ENCODE measurements at regions not wholly inside any gene's neighbourhood (a gene's known extent, or its start where the extent isn't known, plus 50 kb on each side); places are given as distances from the start of the nearest gene placed in this dataset.

GRCh38 chr5:74514888-74515551 lies 125.5 kb downstream of the ENC1 start (continued):
- TF ChIP-seq, protein P1, sequence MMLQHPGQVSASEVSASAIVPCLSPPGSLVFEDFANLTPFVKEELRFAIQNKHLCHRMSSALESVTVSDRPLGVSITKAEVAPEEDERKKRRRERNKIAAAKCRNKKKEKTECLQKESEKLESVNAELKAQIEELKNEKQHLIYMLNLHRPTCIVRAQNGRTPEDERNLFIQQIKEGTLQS (IDR thresholded peaks at IDR 0.05; ENCODE audit: insufficient read depth, low read depth, low read length), result no peak
- no peak for TF ChIP-seq CBX5 (IDR thresholded peaks at IDR 0.05; ENCODE audit: low read depth, low read length)
- no peak for TF ChIP-seq BACH1 (IDR thresholded peaks at IDR 0.05; ENCODE audit: low read length)
- TF ChIP-seq, protein P2, sequence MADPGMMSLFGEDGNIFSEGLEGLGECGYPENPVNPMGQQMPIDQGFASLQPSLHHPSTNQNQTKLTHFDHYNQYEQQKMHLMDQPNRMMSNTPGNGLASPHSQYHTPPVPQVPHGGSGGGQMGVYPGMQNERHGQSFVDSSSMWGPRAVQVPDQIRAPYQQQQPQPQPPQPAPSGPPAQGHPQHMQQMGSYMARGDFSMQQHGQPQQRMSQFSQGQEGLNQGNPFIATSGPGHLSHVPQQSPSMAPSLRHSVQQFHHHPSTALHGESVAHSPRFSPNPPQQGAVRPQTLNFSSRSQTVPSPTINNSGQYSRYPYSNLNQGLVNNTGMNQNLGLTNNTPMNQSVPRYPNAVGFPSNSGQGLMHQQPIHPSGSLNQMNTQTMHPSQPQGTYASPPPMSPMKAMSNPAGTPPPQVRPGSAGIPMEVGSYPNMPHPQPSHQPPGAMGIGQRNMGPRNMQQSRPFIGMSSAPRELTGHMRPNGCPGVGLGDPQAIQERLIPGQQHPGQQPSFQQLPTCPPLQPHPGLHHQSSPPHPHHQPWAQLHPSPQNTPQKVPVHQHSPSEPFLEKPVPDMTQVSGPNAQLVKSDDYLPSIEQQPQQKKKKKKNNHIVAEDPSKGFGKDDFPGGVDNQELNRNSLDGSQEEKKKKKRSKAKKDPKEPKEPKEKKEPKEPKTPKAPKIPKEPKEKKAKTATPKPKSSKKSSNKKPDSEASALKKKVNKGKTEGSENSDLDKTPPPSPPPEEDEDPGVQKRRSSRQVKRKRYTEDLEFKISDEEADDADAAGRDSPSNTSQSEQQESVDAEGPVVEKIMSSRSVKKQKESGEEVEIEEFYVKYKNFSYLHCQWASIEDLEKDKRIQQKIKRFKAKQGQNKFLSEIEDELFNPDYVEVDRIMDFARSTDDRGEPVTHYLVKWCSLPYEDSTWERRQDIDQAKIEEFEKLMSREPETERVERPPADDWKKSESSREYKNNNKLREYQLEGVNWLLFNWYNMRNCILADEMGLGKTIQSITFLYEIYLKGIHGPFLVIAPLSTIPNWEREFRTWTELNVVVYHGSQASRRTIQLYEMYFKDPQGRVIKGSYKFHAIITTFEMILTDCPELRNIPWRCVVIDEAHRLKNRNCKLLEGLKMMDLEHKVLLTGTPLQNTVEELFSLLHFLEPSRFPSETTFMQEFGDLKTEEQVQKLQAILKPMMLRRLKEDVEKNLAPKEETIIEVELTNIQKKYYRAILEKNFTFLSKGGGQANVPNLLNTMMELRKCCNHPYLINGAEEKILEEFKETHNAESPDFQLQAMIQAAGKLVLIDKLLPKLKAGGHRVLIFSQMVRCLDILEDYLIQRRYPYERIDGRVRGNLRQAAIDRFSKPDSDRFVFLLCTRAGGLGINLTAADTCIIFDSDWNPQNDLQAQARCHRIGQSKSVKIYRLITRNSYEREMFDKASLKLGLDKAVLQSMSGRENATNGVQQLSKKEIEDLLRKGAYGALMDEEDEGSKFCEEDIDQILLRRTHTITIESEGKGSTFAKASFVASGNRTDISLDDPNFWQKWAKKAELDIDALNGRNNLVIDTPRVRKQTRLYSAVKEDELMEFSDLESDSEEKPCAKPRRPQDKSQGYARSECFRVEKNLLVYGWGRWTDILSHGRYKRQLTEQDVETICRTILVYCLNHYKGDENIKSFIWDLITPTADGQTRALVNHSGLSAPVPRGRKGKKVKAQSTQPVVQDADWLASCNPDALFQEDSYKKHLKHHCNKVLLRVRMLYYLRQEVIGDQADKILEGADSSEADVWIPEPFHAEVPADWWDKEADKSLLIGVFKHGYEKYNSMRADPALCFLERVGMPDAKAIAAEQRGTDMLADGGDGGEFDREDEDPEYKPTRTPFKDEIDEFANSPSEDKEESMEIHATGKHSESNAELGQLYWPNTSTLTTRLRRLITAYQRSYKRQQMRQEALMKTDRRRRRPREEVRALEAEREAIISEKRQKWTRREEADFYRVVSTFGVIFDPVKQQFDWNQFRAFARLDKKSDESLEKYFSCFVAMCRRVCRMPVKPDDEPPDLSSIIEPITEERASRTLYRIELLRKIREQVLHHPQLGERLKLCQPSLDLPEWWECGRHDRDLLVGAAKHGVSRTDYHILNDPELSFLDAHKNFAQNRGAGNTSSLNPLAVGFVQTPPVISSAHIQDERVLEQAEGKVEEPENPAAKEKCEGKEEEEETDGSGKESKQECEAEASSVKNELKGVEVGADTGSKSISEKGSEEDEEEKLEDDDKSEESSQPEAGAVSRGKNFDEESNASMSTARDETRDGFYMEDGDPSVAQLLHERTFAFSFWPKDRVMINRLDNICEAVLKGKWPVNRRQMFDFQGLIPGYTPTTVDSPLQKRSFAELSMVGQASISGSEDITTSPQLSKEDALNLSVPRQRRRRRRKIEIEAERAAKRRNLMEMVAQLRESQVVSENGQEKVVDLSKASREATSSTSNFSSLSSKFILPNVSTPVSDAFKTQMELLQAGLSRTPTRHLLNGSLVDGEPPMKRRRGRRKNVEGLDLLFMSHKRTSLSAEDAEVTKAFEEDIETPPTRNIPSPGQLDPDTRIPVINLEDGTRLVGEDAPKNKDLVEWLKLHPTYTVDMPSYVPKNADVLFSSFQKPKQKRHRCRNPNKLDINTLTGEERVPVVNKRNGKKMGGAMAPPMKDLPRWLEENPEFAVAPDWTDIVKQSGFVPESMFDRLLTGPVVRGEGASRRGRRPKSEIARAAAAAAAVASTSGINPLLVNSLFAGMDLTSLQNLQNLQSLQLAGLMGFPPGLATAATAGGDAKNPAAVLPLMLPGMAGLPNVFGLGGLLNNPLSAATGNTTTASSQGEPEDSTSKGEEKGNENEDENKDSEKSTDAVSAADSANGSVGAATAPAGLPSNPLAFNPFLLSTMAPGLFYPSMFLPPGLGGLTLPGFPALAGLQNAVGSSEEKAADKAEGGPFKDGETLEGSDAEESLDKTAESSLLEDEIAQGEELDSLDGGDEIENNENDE (IDR thresholded peaks at IDR 0.05; ENCODE audit: insufficient replicate concordance, low read length), result no peak
- TF ChIP-seq NANOG (IDR thresholded peaks at IDR 0.05; ENCODE audit: insufficient read depth, low read depth, low read length, poor library complexity, severe bottlenecking), result no peak
- TF ChIP-seq PHF8 (conservative IDR thresholded peaks at IDR 0.05; ENCODE audit: low read depth, low read length), result no peak
- TF ChIP-seq HDAC6 (IDR thresholded peaks at IDR 0.05; ENCODE audit: low read depth, low read length), result no peak
- TF ChIP-seq EZH2 (IDR thresholded peaks at IDR 0.05; ENCODE audit: low read depth, low read length, severe bottlenecking), result no peak
